ENCODE measurements at regions not wholly inside any gene's neighbourhood (a gene's known extent, or its start where the extent isn't known, plus 50 kb on each side); places are given as distances from the start of the nearest gene placed in this dataset.

DNA sequence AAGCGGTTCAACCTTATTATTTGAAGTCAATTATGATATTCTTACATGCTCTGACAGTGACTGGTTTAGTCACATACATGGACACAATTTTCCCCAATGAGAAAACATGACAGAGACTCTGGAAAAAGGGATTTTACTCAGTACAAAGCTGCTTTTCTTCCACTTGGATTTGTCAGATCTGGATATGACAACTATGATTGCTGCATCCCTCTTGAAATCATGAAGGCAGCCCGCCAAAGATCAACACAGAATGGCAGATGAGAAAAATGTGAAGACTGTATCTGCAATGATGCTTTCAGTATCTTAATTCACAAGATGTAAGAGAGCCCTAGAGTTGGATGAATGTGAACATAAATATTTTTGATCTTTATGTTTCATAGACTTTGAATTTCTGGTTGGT lies 439.6 kb downstream of the CDH8 start:
- DNase-seq (ENCODE audit: low spot score): no peak

DNA sequence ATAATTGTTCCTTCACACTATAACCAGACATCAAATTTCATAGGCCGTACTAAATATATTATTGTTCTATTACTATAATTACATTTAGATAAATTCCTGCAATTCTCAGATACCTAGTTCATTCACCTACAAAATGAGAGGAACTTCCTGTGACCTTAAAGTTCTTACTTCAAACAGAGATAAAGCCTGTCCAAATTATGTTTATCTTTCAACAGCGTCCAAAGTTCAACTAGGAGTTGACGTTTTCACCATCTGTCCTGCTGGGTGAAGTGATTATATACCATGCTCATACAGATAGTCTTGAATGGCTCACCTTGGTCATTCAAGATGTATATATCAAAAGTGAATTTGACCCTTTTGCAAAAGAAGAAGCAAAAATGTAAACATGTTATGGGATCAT lies 440.6 kb downstream of the CDH8 start:
- DNase-seq (ENCODE audit: low spot score): no peak

DNA sequence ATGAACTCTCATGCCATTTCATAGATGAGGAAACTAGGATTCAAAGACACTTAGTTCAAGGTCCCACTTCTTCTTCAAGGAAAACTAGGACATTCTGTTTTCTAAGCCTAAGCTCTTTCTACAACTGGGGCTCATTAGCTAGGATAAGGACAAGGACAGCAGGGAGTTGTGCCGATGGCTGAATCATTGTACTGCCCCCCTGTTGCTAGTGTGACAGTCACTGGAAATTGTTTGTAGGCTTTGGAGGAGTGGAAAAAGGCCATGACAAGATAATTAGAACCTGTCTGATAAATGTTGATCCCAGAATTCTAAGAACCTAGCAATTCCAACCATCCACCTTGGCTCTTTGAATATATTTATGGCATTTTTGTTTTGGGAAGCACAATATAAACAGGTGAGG lies 445.7 kb downstream of the CDH8 start:
- DNase-seq (ENCODE audit: low spot score): no peak

DNA sequence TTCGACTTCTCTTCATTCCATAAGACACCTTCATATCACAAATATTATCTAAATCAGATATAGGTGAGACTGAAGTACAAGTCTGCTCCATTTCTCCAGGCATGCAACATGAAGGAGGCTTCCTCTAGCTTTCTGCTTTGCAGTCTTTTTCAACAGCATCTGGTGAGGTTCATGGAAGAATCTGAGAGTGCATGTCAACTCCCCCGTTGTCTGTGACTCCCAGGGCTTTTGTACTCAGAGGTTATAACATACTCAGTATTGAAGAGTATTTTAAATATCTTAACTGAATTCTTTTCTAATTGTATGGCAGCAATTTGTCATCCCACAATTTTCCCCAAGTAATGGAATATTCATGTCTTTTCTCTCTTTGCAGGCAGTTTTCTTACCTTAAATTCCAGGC lies 448.7 kb downstream of the CDH8 start:
- DNase-seq (ENCODE audit: low spot score): no peak

DNA sequence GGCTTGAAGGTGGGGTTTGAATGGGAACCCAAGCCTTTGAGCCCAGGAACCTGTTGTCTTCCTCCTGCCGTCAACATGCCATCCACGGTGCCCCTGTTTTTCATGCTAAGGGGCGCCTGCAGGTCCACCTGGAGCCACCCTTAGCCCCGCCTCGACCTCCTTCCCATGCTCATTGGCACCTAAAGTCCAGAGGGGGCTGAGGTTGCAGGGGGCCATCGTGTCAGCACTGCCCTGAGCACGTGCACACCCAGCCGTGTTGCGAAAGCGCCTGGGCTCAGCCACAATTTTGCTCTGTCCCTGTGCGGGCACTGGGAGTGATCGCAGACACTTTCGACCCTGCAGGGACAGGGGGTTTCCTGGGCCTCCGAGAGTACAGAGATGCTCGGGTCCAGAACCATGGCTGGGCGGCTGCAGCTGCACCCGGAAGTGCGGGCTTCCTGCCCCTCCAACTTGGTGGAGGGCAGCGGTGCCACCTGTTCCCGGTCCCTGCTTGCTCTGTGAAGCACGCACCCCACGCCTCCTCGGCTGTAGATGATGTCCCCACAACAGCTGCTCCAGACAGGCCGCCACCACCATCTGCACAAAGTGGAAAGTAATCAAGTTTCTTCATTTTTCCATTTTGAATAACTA lies 454.7 kb downstream of the CDH8 start:
- DNase-seq (ENCODE audit: low spot score): no peak

DNA sequence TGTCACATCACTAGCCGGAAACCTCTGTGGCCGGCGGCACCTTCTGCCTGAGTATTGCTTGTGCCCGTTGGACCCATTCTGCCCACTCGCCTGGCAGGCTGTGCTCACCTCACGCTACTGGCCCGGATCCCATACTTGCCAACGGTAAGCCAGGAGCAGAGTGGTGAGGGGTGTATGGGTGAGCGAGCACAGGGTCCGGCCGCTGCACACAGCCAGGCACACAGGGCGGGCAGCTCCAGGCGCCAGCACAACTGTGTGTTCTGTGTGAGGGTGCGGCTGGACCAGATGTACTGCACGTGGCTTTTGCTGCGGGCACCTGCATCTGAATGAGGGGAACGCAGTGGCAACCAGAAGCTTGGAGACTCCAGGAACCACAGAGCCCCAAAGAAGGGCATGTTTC lies 455.7 kb downstream of the CDH8 start:
- DNase-seq (ENCODE audit: low spot score): no peak

DNA sequence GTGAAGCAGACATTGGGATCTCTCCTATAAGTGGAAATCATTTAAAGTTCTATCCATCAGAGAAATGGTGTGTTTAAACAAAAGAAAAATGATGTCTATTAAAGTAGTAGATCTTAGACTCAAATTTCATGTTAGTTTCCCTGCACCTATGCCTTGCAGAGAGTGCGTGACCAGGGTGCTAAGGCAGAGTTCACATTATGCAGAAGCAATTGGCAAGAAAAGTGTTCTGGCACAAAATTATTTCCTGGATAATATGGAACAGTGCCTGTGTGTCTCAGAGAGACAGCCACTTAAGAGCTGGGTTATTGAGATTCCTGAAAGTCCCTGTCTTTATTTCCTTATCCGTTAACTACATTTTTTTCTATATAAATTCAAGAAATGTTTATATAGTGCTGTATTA lies 457.0 kb downstream of the CDH8 start:
- no peak for DNase-seq (ENCODE audit: low spot score)

DNA sequence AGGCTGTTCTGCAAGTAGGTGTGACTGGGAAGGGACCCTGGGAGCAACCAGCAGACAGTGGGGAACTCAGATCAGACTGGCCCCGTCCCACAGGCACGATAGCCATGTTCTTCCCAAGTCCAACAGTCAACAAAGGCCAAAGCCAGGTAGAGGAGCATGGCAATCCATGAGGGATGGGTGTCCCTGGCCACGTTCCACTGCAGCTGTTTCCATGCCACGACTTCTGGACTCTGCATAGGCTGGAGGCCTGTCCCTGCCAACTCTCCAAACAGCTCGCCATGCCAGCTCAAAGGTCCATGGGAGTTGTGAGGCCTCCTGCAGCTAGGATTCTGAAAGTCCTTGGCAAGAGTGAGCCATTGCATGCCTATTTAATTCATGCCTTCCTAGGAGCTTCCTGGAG lies 459.8 kb downstream of the CDH8 start:
- DNase-seq (ENCODE audit: low spot score): no peak

DNA sequence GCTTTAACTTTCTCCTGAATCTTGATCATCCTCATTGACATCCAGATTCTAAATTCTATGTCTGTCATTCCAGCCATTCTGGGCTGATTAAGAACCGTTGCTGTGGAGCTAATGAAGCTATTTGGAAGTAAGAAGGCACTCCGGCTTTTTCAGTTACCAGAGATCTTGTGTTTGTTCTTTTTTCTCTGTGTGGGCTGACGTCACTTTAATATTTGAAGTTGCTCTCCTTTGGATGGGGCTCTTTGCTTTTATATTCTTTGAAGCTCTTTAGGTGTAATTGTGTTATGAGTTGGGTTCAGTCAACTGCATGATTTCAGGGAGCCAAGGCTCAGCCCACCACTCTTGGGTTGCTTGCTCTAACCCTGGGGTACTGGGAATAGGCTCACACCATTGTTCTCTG lies 460.6 kb downstream of the CDH8 start:
- no peak for DNase-seq (ENCODE audit: low spot score)

DNA sequence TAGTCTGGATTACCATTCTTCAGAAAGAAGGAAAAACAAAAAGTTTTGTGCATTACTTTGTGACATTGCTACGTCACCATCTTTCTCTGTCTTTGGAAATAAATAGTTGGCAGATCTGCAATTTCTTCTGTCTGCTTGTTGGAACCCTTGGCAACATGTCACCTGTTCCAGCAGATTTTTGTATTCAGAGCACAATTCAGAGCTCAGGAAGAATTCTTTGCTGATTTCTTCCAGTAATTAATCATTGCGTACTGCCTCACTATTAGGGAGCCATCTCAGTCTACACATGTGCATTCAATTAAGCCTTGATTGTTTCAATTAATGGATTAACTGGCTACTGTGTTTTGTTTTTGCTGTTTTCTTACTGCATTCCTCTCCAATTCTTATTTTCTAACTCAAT lies 467.2 kb downstream of the CDH8 start:
- no peak for DNase-seq (ENCODE audit: low spot score)

DNA sequence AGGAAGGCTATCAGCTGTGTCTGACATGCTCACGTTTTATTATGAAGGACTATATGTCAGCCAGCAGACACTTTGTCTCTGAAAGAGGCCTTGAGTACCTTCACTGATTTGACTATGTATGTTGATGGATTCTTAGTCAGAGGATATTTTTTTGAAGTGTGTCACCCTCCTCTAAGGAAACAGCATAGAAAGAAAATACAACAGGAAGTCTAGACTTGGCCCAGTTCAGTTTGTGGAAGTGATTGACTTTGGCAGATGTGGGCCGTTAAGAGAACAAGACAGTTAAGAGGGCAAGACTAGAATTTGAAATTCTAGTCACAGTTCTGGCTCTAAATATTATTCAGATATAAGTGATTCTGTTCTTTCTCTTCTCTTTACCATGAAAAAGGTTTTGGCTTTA lies 471.5 kb downstream of the CDH8 start:
- DNase-seq (ENCODE audit: low spot score): no peak

DNA sequence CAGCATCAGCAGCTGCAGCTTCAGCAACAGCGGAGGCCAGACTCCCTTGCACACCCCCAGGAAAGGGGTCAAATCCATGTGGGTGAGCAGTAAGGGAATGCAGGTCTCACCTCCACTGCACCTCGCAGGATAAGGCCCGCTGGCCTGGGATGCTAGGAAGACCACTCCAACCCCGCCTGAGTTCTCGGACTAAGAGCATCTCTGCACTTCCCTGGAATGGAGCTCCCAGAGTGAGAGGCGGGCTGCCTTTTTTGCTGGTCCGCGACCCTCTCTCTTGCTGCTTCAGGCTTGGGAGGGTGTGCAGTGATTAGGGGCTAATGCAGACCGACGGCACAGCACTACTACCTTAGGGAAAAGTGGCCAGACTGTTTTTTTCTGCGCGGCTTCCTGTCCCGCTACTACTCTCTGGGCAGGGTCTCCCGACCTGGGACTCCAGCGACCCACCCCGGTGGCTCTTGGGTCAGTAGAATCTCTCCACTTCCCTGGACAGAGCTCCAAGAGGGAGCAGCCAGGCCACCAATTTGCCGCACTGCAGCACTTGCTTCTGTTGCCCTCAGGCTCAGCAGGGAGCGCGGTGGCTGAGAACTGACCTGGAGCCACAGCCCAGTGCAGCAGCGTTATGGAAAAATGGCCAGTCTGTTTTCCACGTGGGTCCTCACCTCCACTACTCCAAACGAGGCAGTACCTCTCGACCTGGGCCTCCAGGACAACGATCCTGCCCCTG lies 480.4 kb downstream of the CDH8 start:
- no peak for DNase-seq (ENCODE audit: low spot score)

DNA sequence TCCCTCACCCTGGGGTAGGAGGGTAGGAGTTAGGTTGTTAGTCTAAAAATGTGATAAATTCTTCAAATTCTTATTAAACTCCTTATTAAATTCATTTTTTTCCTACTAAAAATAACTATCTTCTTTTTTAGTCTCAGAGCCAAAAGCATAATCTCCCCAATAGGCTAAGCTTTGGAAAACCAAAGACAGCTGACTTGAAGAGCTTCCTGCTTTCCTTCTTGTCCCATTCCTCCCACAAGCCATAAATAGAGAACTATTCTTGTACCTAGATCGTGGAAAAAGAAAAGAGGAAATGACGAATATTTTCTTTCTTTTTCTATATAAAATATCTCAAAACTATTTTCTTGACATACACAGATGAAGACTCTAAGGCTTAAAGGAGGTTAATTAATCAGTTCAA lies 486.9 kb downstream of the CDH8 start:
- no peak for DNase-seq (ENCODE audit: low spot score)

DNA sequence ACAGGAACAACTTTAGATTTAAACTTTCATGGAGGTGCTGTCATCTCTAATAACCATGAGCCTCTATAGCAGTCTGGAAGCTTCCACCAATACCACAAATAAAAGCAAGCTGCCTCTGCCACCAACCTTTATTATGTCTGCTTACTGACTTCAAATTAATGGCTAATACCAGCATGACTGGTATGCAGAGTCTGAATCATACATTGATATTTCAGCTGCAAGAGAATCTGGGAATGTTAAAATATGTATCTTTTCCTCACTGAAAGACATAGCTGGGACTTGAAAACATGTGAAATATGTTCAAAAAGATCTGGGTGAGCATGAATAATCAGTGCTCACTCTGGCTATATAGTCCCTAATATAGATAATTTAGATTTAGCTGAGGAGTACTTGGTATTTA lies 488.6 kb downstream of the CDH8 start:
- no peak for DNase-seq (ENCODE audit: low spot score)

DNA sequence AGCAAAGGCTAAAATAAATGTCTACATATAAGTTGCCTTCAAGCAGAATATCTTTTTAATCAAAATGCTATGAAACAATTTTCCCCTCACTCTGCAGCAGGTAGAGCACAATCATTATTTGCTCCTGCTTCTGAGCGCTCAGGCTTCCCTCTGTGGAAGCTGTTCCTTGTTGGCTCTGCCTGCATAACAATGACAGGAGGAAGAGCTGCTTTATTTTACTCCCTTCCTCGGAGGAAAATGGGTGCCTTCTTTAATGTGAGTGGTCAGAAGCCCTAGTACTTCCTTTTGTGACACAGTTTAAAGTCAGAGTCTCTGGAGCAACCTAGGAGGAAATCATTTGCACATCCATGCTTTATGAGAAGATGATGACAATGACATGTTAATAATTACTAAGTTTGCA lies 492.1 kb downstream of the CDH8 start:
- DNase-seq (ENCODE audit: low spot score): no peak

DNA sequence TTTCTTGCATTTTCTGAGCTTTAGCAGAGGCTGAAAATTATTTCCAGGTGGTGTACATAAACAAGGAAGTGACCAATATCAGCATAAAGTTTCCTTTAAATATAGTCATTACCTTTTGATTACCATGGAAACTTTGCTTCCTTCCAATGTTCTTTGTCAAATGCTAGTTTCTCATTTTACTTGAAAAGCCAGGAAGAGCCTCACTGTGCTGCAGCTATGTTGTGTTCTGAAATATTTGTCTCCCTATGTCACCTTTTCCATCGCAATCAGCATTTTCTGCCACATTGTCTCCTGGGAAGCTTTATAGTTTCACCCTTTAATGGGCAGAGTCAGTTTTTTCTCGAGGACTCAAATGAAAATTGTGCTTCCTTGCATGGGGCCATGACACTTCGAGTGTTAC lies 496.0 kb downstream of the CDH8 start:
- no peak for DNase-seq (ENCODE audit: low spot score)

DNA sequence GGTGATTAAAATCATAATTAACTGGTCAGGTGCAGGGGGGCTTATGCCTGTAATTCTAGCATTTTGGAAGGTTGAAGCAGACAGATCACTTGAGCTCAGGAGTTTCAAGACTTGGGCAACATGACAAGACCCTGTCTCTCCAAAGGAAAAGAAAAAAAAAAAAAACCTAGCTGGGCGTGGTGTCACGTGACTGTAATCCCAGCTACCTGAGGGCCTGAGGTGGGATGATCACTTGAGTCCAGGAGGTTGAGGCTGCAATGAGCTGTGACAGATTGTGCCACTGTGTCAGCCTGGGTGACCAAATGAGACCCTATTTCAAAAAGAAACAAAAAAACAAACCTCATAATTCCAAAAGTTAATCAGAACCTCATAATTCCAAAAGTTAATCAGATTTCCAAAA lies 505.5 kb downstream of the CDH8 start:
- DNase-seq (ENCODE audit: low spot score): no peak

DNA sequence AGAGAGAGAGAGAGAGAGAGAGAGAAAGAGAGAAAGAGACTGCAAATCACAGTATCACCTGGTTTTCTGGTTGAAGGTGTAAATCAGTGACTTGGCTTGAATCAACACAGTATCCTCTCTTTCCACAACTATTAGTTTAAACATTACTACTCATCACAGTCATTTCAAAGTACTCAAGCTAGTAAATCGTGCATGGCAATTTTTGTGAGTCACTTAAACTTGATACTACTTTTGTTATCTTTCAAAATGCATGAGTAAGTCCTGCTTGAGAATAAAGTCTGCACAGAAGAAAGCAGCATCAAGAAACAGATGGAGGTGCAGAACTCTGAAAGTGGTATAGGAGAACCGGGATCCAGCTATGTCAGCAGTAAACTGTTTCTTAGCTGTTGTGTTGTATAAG lies 535.4 kb downstream of the CDH8 start:
- no peak for DNase-seq (ENCODE audit: low spot score)

DNA sequence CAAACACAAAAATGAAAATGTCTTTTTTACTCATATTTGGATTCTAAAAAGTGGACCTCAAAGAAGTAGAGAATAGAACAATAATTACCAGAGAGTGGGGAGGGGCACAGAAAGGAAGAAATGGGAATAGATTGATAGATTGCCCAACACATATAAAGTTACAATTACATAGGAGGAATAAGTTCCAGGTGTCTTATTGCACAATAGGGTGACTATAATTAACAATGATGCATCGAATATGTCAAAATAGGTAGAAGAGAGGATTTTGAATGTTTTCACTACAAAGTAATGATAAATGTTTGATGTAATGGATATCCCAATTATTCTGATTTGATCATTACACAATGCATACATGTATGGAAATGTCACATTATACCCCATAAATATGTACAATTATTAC lies 556.0 kb downstream of the CDH8 start:
- DNase-seq (ENCODE audit: low spot score): no peak

DNA sequence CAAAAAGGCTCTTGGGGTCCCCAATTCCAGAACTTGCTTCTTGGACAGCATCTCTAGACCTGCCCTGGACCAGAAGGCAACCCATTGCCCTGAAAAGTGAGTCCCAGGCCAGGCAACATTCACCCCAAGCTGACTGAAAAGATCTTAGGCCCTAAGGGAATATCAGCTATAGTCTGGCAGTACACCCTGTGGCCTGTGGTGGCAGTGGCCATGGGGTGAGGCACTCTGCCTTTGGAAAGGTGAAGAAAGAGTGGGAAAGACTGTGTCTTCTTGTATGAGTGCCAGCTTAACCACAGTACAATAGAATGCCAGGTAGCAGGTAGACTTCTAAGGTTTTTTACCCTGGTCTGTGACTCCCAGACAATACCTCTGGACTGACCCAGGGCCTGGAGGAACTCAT lies 564.5 kb downstream of the CDH8 start:
- DNase-seq (ENCODE audit: low spot score): no peak

DNA sequence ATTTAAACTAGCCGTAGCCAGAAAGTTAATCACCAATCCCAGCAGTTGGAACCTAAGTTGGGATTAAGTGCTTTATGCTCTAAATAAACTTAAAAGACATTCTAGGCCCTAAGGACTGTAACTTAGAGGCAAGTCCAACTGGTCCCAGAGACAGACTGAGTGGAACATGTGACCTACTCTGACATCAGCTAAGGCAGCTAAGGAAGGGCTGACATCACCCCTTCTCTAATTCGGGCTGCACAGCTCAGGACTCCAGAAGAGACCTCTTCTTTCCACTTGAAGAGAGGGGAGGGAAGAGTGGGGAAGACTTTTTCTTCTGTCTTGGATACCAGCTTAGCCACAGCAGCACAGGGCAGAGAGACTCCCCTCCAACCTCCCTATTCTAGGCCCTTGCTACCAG lies 565.2 kb downstream of the CDH8 start:
- DNase-seq (ENCODE audit: low spot score): no peak

DNA sequence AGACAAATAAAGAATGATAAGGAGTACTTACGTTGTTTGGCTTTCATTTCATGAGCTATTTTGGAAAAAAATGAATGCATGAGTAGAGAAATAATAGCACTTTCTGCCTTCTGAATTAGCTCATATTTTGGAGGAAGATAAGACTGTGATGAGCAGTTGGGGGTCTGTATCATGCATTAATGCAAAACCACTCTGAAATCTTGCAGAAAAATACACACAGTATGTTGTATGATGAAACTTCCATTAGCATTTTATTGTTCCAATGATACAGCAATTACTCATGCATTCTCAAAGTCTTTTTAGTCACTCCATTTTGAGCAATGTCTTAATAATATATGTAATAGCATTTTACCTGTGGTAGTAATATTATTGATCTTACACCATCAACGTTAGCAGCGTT lies 571.0 kb downstream of the CDH8 start:
- DNase-seq (ENCODE audit: low spot score): no peak

DNA sequence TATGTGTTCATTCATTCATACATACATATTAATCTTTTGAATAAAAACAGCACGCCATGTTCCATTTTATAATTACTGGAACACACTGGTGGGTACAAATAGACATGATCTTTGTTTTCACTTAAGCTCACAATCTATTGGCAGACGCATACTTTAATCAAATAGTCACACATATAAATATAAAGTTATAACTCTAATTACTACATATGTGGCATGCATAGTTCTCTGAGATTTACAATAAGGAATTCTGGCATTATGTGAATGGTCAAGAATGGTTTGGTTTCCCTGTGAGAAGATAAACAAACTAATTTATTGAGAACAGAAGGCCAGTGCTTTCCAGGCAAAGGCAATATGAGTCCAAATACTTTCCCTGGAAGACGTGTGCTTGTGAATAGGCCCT lies 576.2 kb downstream of the CDH8 start:
- no peak for DNase-seq (ENCODE audit: low spot score)

DNA sequence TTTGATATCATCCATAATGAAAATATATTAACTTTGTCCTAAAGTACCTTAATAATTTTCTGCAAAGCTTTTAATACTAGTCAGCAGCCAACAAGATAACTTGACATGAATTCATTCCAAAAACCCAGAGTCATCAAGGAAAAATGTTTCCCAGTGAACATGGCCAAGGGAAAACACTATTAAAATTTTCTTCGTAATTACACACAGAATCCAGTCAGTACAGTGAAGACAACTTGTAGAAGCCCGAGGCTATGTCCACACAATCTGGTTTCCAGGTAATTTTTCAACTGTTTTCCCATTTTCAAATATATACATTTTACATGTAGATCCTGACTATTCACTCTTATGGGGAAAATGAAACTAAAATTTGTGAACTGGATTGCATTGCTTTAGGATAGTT lies 600.9 kb downstream of the CDH8 start:
- DNase-seq (ENCODE audit: low spot score): no peak
